Hematopoietic multipotent progenitor cell treated with erythropoietin and hydrocortisone succinate and interleukin-3 and kit ligand, for 15 days (in vitro differentiated cells): ENCODE measurements at regions not wholly inside any gene's neighbourhood (a gene's known extent, or its start where the extent isn't known, plus 50 kb on each side); places are given as distances from the start of the nearest gene placed in this dataset.
"Not testable (repeated sequence)": the region's sequence is repeated elsewhere in the genome, so short reads cannot be mapped to it uniquely, and the experiment has no call there.

Experiments used
- DNase-seq: peaks from one replicate; pipeline ENCODE4 v3.0.0-alpha.2; 2015; ENCODE audit warnings: low spot score

GRCh38 chr5:28929366-28929765 lies 1891.0 kb upstream of the CDH9 start:
- not testable (repeated sequence) for DNase-seq

DNA sequence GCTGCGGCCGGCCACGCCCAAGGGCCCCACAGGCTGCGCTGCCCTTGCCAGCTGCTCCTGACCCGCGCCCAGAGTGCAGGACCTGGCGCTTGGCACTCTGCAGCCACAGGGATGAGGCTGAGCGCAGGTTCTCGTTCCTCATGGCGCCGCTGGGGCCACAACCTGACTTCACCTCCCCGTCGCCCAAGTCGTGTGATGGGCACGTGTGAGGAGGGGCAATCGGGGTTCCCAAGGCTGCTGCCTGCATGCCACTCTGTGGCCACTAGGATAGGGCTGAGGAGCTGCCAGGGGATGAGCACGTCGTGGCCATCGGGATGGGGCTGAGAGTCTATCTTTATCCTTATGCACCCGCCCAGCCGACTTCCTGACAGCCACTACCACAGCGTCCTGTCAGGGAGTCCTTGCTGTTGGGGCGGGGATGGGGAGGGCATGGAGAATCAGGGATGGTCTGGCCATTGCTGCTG lies 1890.0 kb upstream of the CDH9 start:
- not testable (repeated sequence) for DNase-seq

- no peak for DNase-seq
Observed at GRCh38 chr5:28927559-28928326, 1889.4 kb upstream of the CDH9 start.

- DNase-seq = no peak
Observed at GRCh38 chr5:28926422-28926821, 1888.0 kb upstream of the CDH9 start.

- no peak for DNase-seq
Observed at GRCh38 chr5:28917631-28918030, 1879.2 kb upstream of the CDH9 start.

- no peak for DNase-seq
Observed at GRCh38 chr5:28914297-28914696, 1875.9 kb upstream of the CDH9 start.

GRCh38 chr5:28903643-28904042 lies 1865.3 kb upstream of the CDH9 start:
- DNase-seq = no peak

DNA sequence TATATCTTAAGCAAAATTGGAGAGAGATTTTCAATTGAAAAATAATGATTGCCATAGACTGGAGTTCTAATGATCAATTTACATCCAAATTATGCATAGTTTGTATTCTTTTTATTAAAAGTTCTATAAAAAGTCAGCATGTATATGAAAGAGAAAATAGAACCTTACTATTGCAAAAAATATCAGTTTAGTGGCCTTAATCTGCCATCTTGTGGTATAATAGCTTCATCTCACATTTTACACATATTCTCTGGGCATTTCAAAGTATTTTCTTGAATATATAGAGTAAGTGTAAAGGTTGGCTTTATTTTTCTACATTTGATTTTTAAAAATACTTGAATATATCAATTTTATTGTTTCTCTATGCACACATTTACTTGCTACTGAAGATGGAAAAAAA lies 1858.6 kb upstream of the CDH9 start:
- DNase-seq = no peak

DNA sequence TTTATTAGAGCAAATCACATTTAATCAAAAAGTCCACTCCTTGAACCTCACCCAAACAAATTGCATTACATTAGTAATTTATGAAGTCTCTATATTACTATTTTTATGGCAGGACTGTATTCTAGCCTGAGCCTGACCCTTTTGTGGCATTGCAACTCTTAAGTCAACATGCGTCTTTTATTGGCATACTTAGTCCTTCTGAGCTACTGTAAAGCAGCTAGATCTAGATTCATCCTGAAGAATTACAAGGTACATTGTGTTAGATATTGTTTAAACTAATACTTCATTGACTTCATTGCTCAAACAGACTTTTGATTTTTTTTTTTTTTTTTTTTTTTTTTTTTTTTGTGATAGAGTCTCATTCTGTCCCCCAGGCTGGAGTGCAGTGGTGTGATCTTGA lies 1842.5 kb upstream of the CDH9 start:
- DNase-seq = no peak

- DNase-seq = no peak
Observed at GRCh38 chr5:28877050-28877449, 1838.7 kb upstream of the CDH9 start.

DNA sequence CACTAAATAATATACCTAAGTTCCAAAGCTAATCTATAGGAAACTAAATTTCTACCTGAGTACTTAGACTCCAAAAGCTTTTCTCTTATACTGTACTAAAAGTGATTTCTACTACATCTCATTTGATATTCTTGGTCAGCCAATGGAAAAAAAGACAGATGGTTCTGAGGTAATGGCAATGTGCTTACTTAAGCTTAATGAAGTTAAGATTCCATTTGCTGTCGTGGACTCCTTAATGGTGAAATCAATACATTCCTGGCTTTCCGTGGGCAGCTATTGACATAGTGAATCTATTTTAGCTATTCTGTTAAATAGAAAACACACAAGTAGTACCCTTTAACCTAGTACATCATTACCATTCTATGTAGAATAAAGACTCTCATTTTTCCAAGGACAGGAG lies 1825.6 kb upstream of the CDH9 start:
- no peak for DNase-seq

GRCh38 chr5:28862860-28863196 lies 1824.4 kb upstream of the CDH9 start:
- no peak for DNase-seq

DNA sequence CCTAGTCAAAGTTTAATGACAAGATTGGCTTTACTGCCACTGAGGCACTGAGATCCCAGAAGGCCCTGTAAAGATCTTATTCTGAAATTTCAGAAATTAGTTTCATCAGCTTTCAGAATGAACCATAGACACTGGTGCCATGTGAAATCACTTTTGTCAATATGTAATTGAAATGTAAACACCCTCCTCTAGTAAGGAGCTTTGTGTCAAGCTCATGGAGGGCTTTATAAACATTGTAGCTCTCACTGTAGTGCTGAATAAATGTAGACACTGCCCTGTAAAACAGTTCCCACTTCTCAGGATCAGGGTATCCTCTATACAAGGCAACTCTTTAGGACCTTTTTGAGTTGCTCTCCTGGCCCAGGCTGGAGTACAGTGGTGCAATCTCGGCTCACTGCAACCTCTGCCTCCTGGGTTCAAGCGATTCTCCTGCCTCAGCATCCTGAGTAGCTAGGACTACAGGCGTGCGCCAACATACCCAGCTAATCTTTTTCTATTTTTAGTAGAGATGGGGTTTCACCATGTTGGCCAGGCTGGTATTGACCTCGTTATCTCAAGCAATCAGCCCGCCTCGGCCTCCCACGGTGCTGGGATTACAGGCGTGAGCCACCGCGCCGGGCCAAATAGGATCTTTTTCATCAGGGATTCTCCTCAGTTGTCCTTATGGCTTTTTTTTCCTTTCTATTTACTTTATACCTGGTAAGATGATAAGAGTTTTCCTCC lies 1823.9 kb upstream of the CDH9 start:
- DNase-seq = no peak

DNA sequence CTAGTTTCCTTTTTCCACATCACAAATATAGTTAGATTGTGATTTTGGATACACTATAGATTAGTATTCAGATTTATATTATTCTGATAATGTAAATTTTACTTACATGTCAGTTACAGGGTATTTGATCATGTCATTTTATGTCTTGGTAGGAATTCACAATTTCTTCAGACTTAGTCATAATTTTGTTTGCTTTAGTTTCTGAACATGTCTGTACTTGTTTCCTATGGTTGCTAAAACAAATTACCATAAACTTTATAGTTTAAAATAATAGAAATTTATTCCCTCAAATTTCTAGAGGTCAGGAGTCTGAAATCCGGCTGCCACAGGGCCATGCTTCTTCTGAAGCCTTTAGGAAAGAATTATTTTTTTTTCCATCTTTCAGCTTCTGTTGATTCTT lies 1817.2 kb upstream of the CDH9 start:
- no peak for DNase-seq

GRCh38 chr5:28850320-28850921 lies 1812.0 kb upstream of the CDH9 start:
- no peak for DNase-seq

DNA sequence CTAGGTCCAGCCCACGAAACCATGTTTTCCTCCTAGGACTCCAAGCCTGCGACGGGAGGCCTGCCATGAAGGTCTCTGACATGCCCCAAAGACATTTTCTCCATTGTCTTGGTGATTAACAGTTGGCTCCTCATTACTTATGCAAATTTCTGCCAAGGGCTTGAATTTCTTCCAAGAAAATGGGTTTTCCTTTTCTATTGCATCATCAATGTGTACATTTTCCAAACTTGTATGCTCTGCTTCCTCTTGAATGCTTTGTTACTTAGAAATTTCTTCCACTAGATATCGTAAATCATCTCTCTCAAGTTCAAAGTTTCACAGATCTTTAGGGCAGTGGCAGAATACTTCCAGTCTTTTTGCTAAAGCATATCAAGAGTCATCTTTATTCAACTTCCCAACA lies 1792.7 kb upstream of the CDH9 start:
- DNase-seq = no peak

GRCh38 chr5:28823231-28823630 lies 1784.8 kb upstream of the CDH9 start:
- no peak for DNase-seq

GRCh38 chr5:28822071-28822470 lies 1783.7 kb upstream of the CDH9 start:
- no peak for DNase-seq

DNA sequence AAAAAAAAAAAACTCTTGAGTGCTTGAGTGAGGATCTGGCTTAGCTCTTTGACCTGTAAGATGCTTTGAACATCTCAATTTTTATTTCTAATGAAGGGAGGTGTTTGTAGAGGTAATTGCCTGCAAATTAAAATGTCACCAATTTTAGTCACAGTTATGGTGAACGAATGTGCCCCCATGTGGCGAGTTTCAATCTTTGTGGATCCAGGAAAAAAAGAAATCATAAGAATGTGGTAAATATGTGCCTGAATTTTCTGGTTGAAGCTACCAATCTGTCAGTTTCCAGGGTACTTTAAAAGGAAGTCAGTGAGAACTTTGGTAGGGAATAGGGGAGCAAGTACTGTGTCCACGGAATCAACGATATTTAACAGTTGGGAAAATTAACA lies 1772.4 kb upstream of the CDH9 start:
- DNase-seq = no peak

- no peak for DNase-seq
Observed at GRCh38 chr5:28809811-28810750, 1771.7 kb upstream of the CDH9 start.

- DNase-seq = no peak
Observed at GRCh38 chr5:28808967-28809810, 1770.8 kb upstream of the CDH9 start.
